Lung microvascular endothelial cell (primary cell): ENCODE measurements at regions not wholly inside any gene's neighbourhood (a gene's known extent, or its start where the extent isn't known, plus 50 kb on each side); places are given as distances from the start of the nearest gene placed in this dataset.
"Not testable (repeated sequence)": the region's sequence is repeated elsewhere in the genome, so short reads cannot be mapped to it uniquely, and the experiment has no call there.

ENCODE experiments used
- DNase-seq, 2 donors: peaks; one replicate each; pipeline versions ENCODE4 v3.0.0 to v3.0.0-alpha.2; 2010; ENCODE audit warnings: low read depth in 2 of 2

DNA sequence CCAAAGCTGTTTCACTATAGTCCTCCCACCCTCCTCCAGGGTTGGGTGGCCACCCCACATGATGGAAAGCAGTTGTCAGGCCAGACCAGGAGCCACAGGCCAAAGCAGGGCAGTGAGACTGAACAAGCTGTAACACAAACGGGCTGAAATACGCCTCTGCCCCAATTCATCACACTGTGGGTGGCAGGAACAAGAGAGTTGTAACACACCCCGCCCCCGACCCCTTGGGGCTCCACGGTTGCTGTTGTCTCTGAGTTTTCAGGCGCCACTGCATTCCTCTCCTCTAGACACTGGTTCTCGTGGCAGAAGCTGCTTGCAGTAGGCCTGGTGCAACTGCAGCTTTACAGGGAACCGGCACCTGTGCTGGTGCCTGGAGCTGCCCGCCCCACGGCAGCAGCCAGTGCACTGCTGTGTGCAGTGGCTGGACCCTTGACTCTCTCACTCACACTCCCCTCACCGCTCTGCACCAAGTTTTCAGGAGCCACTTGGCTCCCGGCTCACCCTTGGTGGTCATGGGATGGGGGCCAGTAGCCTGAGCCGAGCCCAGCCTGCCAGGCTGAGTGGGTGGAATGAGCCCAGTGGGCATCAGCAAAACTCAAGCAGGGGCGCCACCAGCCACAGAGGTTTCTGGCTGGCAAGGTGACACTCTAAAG, 1314.5 kb upstream of the MIR17HG start:
- DNase-seq = no peak

DNA sequence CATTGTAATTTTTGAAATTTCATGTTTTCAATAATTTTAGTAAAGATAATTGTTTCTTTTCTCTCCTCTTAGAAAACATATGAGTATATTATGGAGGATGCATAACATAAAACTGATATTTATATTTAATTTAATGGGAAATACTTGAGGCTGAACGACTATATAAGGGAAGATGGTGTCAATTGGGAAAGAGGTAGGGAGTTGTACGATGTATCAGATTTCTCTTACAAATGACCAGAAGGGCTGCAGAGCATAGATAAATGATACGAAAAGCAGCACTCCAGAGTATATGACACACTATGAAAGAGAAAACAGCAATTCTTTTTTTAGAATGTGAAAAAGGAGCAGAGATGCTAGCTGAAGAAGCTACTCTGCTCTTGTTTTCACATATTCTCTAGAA, 1308.0 kb upstream of the MIR17HG start:
- DNase-seq = no peak

DNA sequence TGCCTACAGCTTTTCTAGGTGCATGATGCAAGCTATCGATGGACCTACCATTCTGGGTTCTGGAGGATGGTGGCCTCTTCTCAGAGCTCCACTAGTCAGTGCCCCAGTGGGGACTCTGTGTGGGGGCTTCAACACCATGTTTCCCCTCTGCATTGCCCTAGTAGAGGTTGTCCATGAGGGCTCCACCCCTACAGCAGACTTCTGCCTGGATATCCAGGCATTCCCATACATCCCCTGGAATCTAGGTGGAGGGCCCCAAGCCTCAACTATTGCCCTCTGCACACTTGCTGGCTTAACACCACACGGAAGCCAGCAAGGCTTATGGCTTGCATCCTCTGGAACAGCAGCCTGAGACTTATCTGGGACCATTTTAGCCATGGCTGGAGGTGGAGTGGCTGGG, 1299.9 kb upstream of the MIR17HG start:
- DNase-seq = no peak

DNA sequence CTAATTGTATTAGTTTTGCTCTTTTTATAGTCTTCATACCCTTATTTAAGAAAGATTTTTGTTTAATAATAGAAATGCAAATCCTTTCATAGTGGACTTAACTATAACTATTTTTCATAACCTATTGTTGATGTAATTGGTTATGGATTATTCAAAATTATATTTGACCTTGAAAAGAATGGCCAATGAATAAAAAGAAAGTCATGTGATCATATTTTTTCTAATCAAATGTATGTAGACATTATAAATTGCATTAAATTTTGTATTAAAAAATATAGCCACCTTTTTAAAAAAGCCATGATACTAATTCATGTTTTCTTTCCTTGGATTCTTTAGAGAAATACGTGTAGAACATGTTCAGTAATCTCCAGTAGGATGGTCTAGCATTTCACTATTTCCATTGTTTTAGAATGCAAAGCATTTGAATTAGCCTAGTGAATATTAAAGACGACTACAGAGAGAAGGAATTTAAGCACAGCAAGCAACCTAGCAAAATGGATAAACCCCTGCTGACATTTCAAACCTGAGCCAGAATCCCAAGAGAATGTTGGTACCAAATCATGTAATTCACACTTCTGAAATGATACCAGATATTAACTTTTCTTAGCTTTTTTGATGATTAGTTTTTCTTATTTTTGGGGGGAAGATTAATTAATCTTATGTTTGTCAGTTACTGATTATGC, 1297.4 kb upstream of the MIR17HG start:
- DNase-seq = no peak

GRCh38 chr13:90055121-90055520, 1292.4 kb upstream of the MIR17HG start:
- no peak for DNase-seq

- no peak for DNase-seq
Observed at GRCh38 chr13:90055760-90056159, 1291.7 kb upstream of the MIR17HG start.

- not testable (repeated sequence) for DNase-seq
Observed at GRCh38 chr13:90064226-90064625, 1283.3 kb upstream of the MIR17HG start.

- no peak for DNase-seq
Observed at GRCh38 chr13:90068658-90069057, 1278.8 kb upstream of the MIR17HG start.

DNA sequence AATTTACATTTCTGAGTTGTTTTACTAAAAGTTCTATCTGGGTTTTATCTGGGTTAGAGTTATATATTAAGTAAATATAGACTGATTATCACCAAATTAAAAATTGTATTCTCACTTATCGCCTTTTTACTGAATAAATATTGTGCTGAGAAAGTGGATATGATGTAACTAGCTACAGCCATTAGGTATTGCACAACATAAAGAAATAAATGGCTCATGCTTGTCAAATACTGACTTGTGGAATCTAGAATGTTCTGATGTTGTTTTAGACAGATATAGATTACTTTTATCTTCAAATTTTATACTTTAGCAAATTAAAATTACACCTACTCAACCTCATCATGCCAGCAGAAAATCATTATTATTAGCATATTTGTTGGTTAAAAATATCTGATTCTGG, 1277.1 kb upstream of the MIR17HG start:
- no peak for DNase-seq

DNA sequence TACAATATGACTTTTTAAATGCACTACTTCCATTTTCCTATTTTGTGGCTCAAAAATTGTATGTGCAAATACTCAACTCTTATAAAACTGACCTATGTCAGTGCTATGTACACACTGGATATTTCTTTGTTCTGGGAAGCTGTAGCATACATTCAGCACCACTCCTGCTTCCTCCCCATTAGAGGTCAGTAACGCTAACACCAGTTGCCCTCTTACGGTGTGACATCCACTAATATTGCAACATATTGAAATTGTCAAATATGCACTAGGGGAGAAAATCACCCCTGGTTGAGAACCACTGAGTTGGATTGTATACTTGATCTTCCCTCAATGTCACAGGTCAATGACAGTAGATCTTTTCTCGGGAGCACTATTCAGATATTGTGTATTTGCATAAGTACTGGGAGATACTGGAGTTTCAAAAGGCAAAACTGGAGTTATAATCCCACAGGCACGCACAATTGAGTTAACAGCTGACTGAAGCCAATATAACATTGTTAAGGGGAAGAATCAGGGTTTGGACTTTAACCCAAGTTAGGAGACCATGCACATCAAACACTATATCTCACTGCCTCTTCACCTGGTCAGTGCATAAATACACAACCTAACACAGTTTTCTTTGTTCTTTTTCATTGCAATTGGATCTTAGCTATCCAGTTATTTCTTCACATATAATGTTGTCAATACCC, 1276.5 kb upstream of the MIR17HG start:
- DNase-seq = no peak

DNA sequence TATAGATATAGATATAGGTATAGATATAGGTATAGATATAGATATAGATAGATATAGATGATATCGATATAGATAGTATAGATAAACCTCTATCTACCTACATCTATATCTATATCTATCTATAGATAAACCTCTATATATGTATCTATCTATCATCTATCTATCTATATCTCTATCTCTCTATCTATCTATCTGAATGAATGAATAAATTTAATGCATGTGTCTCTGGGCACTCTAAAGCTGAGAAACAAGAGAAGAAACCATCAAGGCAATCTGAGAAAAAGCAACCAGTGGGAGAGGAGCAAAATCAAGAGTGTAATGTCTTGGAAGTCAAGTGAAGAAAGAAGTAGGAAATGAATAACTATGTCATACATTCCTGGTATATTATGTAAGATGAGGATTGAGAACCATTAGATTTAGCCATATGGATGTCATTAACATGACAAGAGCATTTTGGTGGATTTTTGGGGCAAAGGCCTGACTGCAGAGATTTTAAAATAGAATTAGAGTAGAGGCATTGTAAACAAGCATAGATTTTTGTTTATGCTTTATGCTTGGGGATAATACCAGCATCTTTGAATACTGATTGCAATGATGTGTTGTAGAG, 1262.7 kb upstream of the MIR17HG start:
- DNase-seq = no peak

- DNase-seq = no peak
Observed at GRCh38 chr13:90089051-90089450, 1258.4 kb upstream of the MIR17HG start.

- no peak for DNase-seq
Observed at GRCh38 chr13:90091611-90092010, 1255.9 kb upstream of the MIR17HG start.

DNA sequence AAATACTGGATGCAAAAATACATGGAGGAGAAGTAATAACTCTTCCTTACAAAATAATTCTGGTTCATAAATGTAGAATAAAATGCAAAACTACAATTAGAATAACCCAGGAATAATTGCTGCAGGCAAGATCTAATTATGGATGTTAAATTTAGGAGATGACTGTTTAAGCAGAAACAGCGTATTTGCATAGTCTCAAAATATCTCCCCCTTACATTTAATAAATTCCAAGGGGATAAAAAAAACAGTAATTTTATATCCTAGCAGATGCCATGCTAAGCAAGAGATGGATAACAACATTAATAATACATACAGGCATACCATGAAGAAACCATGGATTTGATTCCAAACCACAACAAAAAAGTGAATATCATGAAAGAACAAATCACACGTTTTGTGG, 1253.1 kb upstream of the MIR17HG start:
- DNase-seq = no peak

- no peak for DNase-seq
Observed at GRCh38 chr13:90098577-90098976, 1248.9 kb upstream of the MIR17HG start.

DNA sequence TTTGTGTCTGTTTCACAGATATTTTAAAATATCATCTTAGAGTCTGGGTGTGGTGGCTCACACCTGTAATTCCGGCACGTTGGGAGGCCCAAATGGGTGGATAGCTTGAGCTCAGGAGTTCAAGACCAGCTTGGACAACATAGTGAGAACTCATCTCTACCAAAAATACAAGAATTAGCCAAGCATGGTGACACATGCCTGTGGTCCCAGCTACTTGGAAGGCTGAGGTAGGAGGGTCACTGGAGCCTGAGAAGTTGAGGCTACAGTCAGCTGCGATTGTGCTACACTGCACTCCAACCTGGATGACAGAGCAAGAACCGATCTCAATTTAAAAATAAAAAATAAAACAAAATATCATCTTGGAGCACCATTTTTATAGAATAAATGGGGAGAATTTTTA, 1247.6 kb upstream of the MIR17HG start:
- no peak for DNase-seq

GRCh38 chr13:90103099-90103784, 1244.2 kb upstream of the MIR17HG start:
- DNase-seq = no peak

DNA sequence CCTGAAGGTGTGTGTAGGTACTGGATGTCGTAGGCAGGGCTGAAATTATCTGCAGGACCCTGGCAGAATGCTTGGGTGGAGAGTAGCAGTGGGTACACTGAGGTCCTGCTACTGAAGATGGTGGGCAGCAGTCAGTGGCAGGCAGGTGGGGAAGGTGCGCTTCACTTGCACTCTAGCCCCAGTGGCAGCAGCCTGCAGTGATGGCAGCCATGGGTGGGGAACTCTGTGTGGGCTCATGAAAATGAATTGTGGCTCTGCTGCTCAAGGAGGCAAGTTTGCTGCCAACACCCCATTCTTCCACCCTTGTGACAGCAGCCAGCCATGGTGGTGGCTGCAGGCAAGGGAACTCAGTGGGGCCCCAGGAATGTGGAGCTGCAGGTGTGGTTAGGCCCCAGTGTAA, 1242.7 kb upstream of the MIR17HG start:
- DNase-seq = no peak

GRCh38 chr13:90105276-90105675, 1242.2 kb upstream of the MIR17HG start:
- DNase-seq = no peak

- DNase-seq = no peak
Observed at GRCh38 chr13:90105849-90106496, 1241.5 kb upstream of the MIR17HG start.

GRCh38 chr13:90107661-90108060, 1239.8 kb upstream of the MIR17HG start:
- no peak for DNase-seq
